ENCODE measurements at regions not wholly inside any gene's neighbourhood (a gene's known extent, or its start where the extent isn't known, plus 50 kb on each side); places are given as distances from the start of the nearest gene placed in this dataset.

- TF ChIP-seq EZH2 (IDR thresholded peaks at IDR 0.05; ENCODE audit: borderline replicate concordance, low read length) (no peak), CTCF (IDR thresholded peaks at IDR 0.05; ENCODE audit: low read length) (no peak)
Measured at GRCh38 chr7:52270301-52270700, 765.1 kb upstream of the POM121L12 start.

Measured in OCI-LY1 (cell line).